ENCODE measurements at regions not wholly inside any gene's neighbourhood (a gene's known extent, or its start where the extent isn't known, plus 50 kb on each side); places are given as distances from the start of the nearest gene placed in this dataset.
A peak's percentile ranks its signal among the peaks of the same experiment; 100 is the strongest.

GRCh38 chr16:51276336-51276735 lies 125.3 kb upstream of the SALL1 start:
- intact Hi-C loops (cut with micrococcal nuclease; ENCODE audit: unreplicated experiment), result no loop called here
- Mint-ChIP-seq H3K27ac (ENCODE audit: unreplicated experiment) (no peak overlapping the region), H3K4me1 (ENCODE audit: low read depth, unreplicated experiment) (no peaks in the 10 kb centered on the region), H3K27me3 (ENCODE audit: unreplicated experiment) (peaks cover 39% of the 10 kb centered on the region), H3K4me3 (ENCODE audit: low read depth, unreplicated experiment) (no peak overlapping the region), H3K36me3 (ENCODE audit: insufficient read depth, unreplicated experiment) (no peaks in the 10 kb centered on the region), H3K9me3 (ENCODE audit: low read depth, unreplicated experiment) (no peaks in the 10 kb centered on the region)
- CTCF ChIA-PET, result interaction anchor here (0.5 kb wide), 1 partner anchor 597 kb away, joined by 4 read pairs; no protein-coding TSS in a partner anchor
- BruUV-seq (replicated peaks), result no TSS peak
- TF ChIP-seq CTCF (IDR thresholded peaks at IDR 0.05; ENCODE audit: unreplicated experiment), result no peak
- DNase-seq, result peak; percentile 28

- Mint-ChIP-seq H3K27ac (ENCODE audit: unreplicated experiment) (no peak overlapping the region), H3K36me3 (ENCODE audit: insufficient read depth, unreplicated experiment) (no peaks in the 10 kb centered on the region), H3K27me3 (ENCODE audit: unreplicated experiment) (peaks cover 48% of the 10 kb centered on the region), H3K4me1 (ENCODE audit: low read depth, unreplicated experiment) (no peaks in the 10 kb centered on the region), H3K4me3 (ENCODE audit: low read depth, unreplicated experiment) (no peak overlapping the region), H3K9me3 (ENCODE audit: low read depth, unreplicated experiment) (no peaks in the 10 kb centered on the region)
- no TSS peak for BruUV-seq (replicated peaks)
- no peak for DNase-seq
- intact Hi-C loops (cut with micrococcal nuclease; ENCODE audit: unreplicated experiment), result no loop called here
- CTCF ChIA-PET, result interaction anchor here (0.6 kb wide), 1 partner anchor 665 kb away, joined by 4 read pairs; no protein-coding TSS in a partner anchor
- TF ChIP-seq CTCF (IDR thresholded peaks at IDR 0.05; ENCODE audit: unreplicated experiment), result no peak
These were observed 121.3 kb upstream of the SALL1 start for GRCh38 chr16:51272420-51272819.

GRCh38 chr16:51271156-51271701 lies 120.2 kb upstream of the SALL1 start:
- Mint-ChIP-seq H3K4me1 (ENCODE audit: low read depth, unreplicated experiment) (no peaks in the 10 kb centered on the region), H3K36me3 (ENCODE audit: insufficient read depth, unreplicated experiment) (no peaks in the 10 kb centered on the region), H3K4me3 (ENCODE audit: low read depth, unreplicated experiment) (no peak overlapping the region), H3K9me3 (ENCODE audit: low read depth, unreplicated experiment) (no peaks in the 10 kb centered on the region), H3K27ac (ENCODE audit: unreplicated experiment) (no peak overlapping the region), H3K27me3 (ENCODE audit: unreplicated experiment) (peaks cover 60% of the 10 kb centered on the region)
- CTCF ChIA-PET, result no interaction called here
- TF ChIP-seq CTCF (IDR thresholded peaks at IDR 0.05; ENCODE audit: unreplicated experiment), result no peak
- DNase-seq, result no peak
- intact Hi-C loops (cut with micrococcal nuclease; ENCODE audit: unreplicated experiment), result no loop called here
- BruUV-seq (replicated peaks), result no TSS peak

- Mint-ChIP-seq H3K36me3 (ENCODE audit: insufficient read depth, unreplicated experiment) (no peaks in the 10 kb centered on the region), H3K9me3 (ENCODE audit: low read depth, unreplicated experiment) (peaks cover 2% of the 10 kb centered on the region), H3K4me1 (ENCODE audit: low read depth, unreplicated experiment) (no peaks in the 10 kb centered on the region), H3K27me3 (ENCODE audit: unreplicated experiment) (peaks cover 83% of the 10 kb centered on the region), H3K4me3 (ENCODE audit: low read depth, unreplicated experiment) (no peak overlapping the region), H3K27ac (ENCODE audit: unreplicated experiment) (no peak overlapping the region)
- intact Hi-C loops (cut with micrococcal nuclease; ENCODE audit: unreplicated experiment), result no loop called here
- no peak for TF ChIP-seq CTCF (IDR thresholded peaks at IDR 0.05; ENCODE audit: unreplicated experiment)
- DNase-seq, result no peak
- no TSS peak for BruUV-seq (replicated peaks)
- CTCF ChIA-PET, result no interaction called here
These were observed 117.2 kb upstream of the SALL1 start for GRCh38 chr16:51268237-51268636.

Data from Calu3 (cell line).